K562 (cell line): ENCODE measurements at regions not wholly inside any gene's neighbourhood (a gene's known extent, or its start where the extent isn't known, plus 50 kb on each side); places are given as distances from the start of the nearest gene placed in this dataset.

Experiments used
- ATAC-seq: fragments of 200-7000 bp; cut with Tn5 transposase; 3 replicates; pipeline ENCODE4 v1.9.1; 2020; ENCODE audit warnings: moderate library complexity
- BruUV-seq: library from RNA; stranded (reverse); fragments of 400-500 nt; replicated peaks from 2 replicates; lab custom pipeline; 2021; lab: Mats Ljungman, UMichigan
- CTCF ChIA-PET: fragments of 300-600 bp; formaldehyde crosslinking; extraction: SDS; loops from one replicate; lab custom pipeline; 2021; ENCODE audit warnings: low intra/inter-chr PET ratio; lab: Yijun Ruan, JAX
- POLR2A ChIA-PET: fragments of 300-600, 350-650 bp; sonication (Branson Sonifier 250); formaldehyde crosslinking; extraction: SDS; loops from one replicate; lab custom pipeline; 2021; ENCODE audit warnings: antibody characterized with exemption, inconsistent platforms; lab: Yijun Ruan, JAX
- DNase-seq, 4 experiments: peaks; one replicate each; pipeline versions ENCODE4 v3.0.0 to v3.0.0-alpha.2; 2011 to 2018; ENCODE audit warnings: low spot score in 3 of 4, mixed read lengths in 3 of 4; ENCODE audit errors: extremely low read depth in 1 of 4
- FAIRE-seq: peaks from 2 replicates; lab custom pipeline; 2011; peaks lifted over from hg19 to GRCh38; lab: Jason Lieb, UNC
- H2AFZ ChIP-seq: 2 replicates; pipeline ENCODE4 v1.6.0; 2011; ENCODE audit warnings: low read depth, low read length, control low read depth, inconsistent platforms
- H3K27ac ChIP-seq: fragments of 200-600 bp; 3 replicates; pipeline ENCODE4 v1.8.0; 2011; ENCODE audit warnings: low read depth, mild to moderate bottlenecking, control low read depth, inconsistent platforms, low read length, moderate library complexity, mixed read lengths; ENCODE audit errors: extremely low read depth
- H3K27me3 ChIP-seq, 2 experiments: fragments of 300-600 bp in 1 of 2; 2 replicates in 1 of 2; 3 replicates in 1 of 2; pipeline versions ENCODE4 v1.6.0 to v1.8.0; 2011; ENCODE audit warnings: inconsistent platforms in 2 of 2, low read length in 2 of 2, mild to moderate bottlenecking in 1 of 2, mixed read lengths in 1 of 2, moderate library complexity in 1 of 2; ENCODE audit not compliant: control insufficient read depth in 2 of 2, insufficient read depth in 2 of 2
- H3K36me3 ChIP-seq: fragments of 300-600 bp; 3 replicates; pipeline ENCODE4 v1.8.0; 2011; ENCODE audit warnings: mild to moderate bottlenecking, low read length, inconsistent platforms; ENCODE audit not compliant: control insufficient read depth, insufficient read depth
- H3K4me1 ChIP-seq, 2 experiments: fragments of 200-600 bp in 1 of 2; replicated peaks in 1 of 2; 2 replicates in 1 of 2; 3 replicates in 1 of 2; pipeline versions ENCODE4 v1.5.1 to v1.8.0; 2011; ENCODE audit warnings: inconsistent platforms in 2 of 2, low read length in 2 of 2, mild to moderate bottlenecking in 1 of 2, mixed read lengths in 1 of 2, moderate library complexity in 1 of 2; ENCODE audit not compliant: control insufficient read depth in 2 of 2, insufficient read depth in 2 of 2
- H3K4me2 ChIP-seq: 2 replicates; pipeline ENCODE4 v1.6.1; 2011; ENCODE audit warnings: low read length, control low read depth, inconsistent platforms, mixed read lengths; ENCODE audit not compliant: insufficient read depth
- H3K4me3 ChIP-seq: fragments of 200-600 bp; sonication (generic), shearing (Covaris generic); 2 replicates; pipeline ENCODE4 v1.5.1; 2016; ENCODE audit warnings: control low read depth, inconsistent platforms
- H3K79me2 ChIP-seq: fragments of 200-600 bp; 3 replicates; pipeline ENCODE4 v1.8.0; 2011; ENCODE audit warnings: low read length, inconsistent platforms; ENCODE audit not compliant: control insufficient read depth, insufficient read depth
- H3K9ac ChIP-seq, 2 experiments: 2 replicates each; pipeline versions ENCODE4 v1.6.0 to v1.6.1; 2011; ENCODE audit warnings: low read depth in 2 of 2, low read length in 2 of 2, control low read depth in 1 of 2, inconsistent platforms in 1 of 2, mild to moderate bottlenecking in 1 of 2, mixed read lengths in 1 of 2; ENCODE audit not compliant: insufficient read depth in 1 of 2
- H3K9me1 ChIP-seq: one replicate; pipeline ENCODE4 v1.6.0; 2011; ENCODE audit warnings: inconsistent platforms, mild to moderate bottlenecking, low read length, moderate library complexity; ENCODE audit not compliant: control insufficient read depth, insufficient read depth
- H3K9me3 ChIP-seq: replicated peaks from 2 replicates; pipeline ENCODE4 v1.5.1; 2011; ENCODE audit warnings: low read depth, low read length, inconsistent platforms; ENCODE audit not compliant: control insufficient read depth, insufficient read depth
- H4K20me1 ChIP-seq: replicated peaks from 2 replicates; pipeline ENCODE4 v1.6.1; 2011; ENCODE audit warnings: low read length, inconsistent platforms, mixed read lengths; ENCODE audit not compliant: control insufficient read depth, insufficient read depth
- BRD9 ChIP-seq: fragments of 450-650 bp; IDR thresholded peaks from 2 replicates; pipeline ENCODE4 v1.6.1; 2018; ENCODE audit warnings: low read depth; ENCODE audit not compliant: partially characterized antibody
- CC2D1A ChIP-seq: fragments of 450-650 bp; IDR thresholded peaks from 2 replicates; pipeline ENCODE4 v1.6.1; 2017; ENCODE audit warnings: mild to moderate bottlenecking
- ETS2 ChIP-seq: IDR thresholded peaks from 2 replicates; pipeline ENCODE4 v1.6.1; 2016; ENCODE audit warnings: borderline replicate concordance, missing genetic modification characterization, mild to moderate bottlenecking, moderate library complexity, missing compliant biosample characterization; ENCODE audit not compliant: poor library complexity, severe bottlenecking
- ETV6 ChIP-seq, 3 experiments: fragments of 150-350 bp in 1 of 3; sonication (generic) in 1 of 3; formaldehyde crosslinking in 1 of 3; IDR thresholded peaks; 2 replicates each; pipeline versions ENCODE4 v1.6.1 to v1.8.0; 2014 to 2022; ENCODE audit warnings: borderline replicate concordance in 2 of 3, low read depth in 2 of 3, antibody characterized with exemption in 1 of 3, low read length in 1 of 3, mild to moderate bottlenecking in 1 of 3, missing genetic modification reagents in 1 of 3
- HDAC6 ChIP-seq: IDR thresholded peaks from 2 replicates; pipeline ENCODE4 v1.6.1; 2012; ENCODE audit warnings: low read depth, mild to moderate bottlenecking, control low read depth, inconsistent platforms, low read length, moderate library complexity
- HNRNPLL ChIP-seq: fragments of 200-400 bp; formaldehyde crosslinking; IDR thresholded peaks from 2 replicates; pipeline ENCODE4 v1.6.1; 2017; ENCODE audit warnings: low read length, low read depth, mild to moderate bottlenecking; ENCODE audit not compliant: poor library complexity, severe bottlenecking
- KAT2B ChIP-seq: IDR thresholded peaks from one replicate; pipeline ENCODE4 v1.6.1; 2012; ENCODE audit warnings: low read depth, mild to moderate bottlenecking, control low read depth, inconsistent platforms, low read length, moderate library complexity
- NFATC3 ChIP-seq: fragments of 450-650 bp; IDR thresholded peaks from 2 replicates; pipeline ENCODE4 v1.6.1; 2017; ENCODE audit warnings: mild to moderate bottlenecking
- RBM15 ChIP-seq: fragments of 200-400 bp; formaldehyde crosslinking; IDR thresholded peaks from 2 replicates; pipeline ENCODE4 v1.6.1; 2018; ENCODE audit warnings: mild to moderate bottlenecking, low read length, moderate library complexity; ENCODE audit not compliant: insufficient read depth
- SAFB ChIP-seq: fragments of 200-400 bp; formaldehyde crosslinking; IDR thresholded peaks from 2 replicates; pipeline ENCODE4 v1.6.1; 2017; ENCODE audit warnings: low read depth, low read length, borderline replicate concordance
- SETDB1 ChIP-seq: IDR thresholded peaks from one replicate; pipeline ENCODE4 v1.6.1; 2012; ENCODE audit warnings: low read length, control low read depth, inconsistent platforms
- SMAD1 ChIP-seq: fragments of 150-350 bp; IDR thresholded peaks from 2 replicates; pipeline ENCODE4 v1.6.1; 2014; ENCODE audit warnings: low read length, low read depth; ENCODE audit not compliant: partially characterized antibody
- SNAPC5 ChIP-seq: fragments of 250-450 bp; sonication (Bioruptor Pico); IDR thresholded peaks from 2 replicates; pipeline ENCODE4 v1.8.0; 2021; ENCODE audit warnings: moderate library complexity, mild to moderate bottlenecking, inconsistent platforms
- STAT5A ChIP-seq: IDR thresholded peaks from 2 replicates; pipeline ENCODE4 v1.6.1; 2012; ENCODE audit warnings: low read length, inconsistent platforms, borderline replicate concordance
- TFAM ChIP-seq: fragments of 250-450 bp; sonication (Bioruptor Pico); conservative IDR thresholded peaks from 2 replicates; pipeline ENCODE4 v1.5.0; 2021; ENCODE audit warnings: mild to moderate bottlenecking, moderate library complexity
- ZNF232 ChIP-seq: sonication (generic); formaldehyde crosslinking; IDR thresholded peaks from 2 replicates; pipeline ENCODE4 v1.8.0; 2022; ENCODE audit warnings: mild to moderate bottlenecking, missing genetic modification reagents
- ZNF780A ChIP-seq: fragments of 250-450 bp; sonication (Bioruptor Pico); IDR thresholded peaks from 2 replicates; pipeline ENCODE4 v1.5.0; 2021; ENCODE audit warnings: mild to moderate bottlenecking
- ZSCAN29 ChIP-seq: fragments of 450-650 bp; IDR thresholded peaks from 2 replicates; pipeline ENCODE4 v1.6.1; 2017
- WGBS: fragments of 100-300 bp; shearing (Covaris generic); methylation state at CpG from one replicate; pipeline ENCODE4 v1.1.6; 2016; ENCODE audit warnings: low coverage, mixed read lengths; ENCODE audit not compliant: insufficient coverage; ENCODE audit errors: missing lambda C conversion rate; 5-methylcytosine and 5-hydroxymethylcytosine counted together
- in situ Hi-C: fragments of 300-500 bp; cut with MboI; formaldehyde crosslinking; loops from 4 replicates; pipeline ENCODE4 v1.15.0; 2018; ENCODE audit warnings: inconsistent platforms, mixed read lengths
- intact Hi-C: fragments of 100-400 bp; cut with micrococcal nuclease; formaldehyde crosslinking; loops from 2 replicates; pipeline ENCODE4 v1.14.2; 2022
- TF ChIP-seq, protein P1 (sequence below): fragments of 450-650 bp; IDR thresholded peaks from 2 replicates; pipeline ENCODE4 v1.6.1; 2014; ENCODE audit warnings: low read depth, mild to moderate bottlenecking, moderate library complexity, borderline replicate concordance

GRCh38 chr9:115615000-115615401 lies 497.0 kb upstream of the TNC start:
- Histone ChIP-seq H2AFZ (no peak overlapping the region), H3K9me1 (no peaks in the 10 kb centered on the region), H3K4me1 (no peaks in the 10 kb centered on the region), H3K27ac (no peak overlapping the region), H3K4me3 (no peak overlapping the region), H3K27me3 (no peaks in the 10 kb centered on the region), H3K4me2 (no peak overlapping the region), H3K79me2 (no peaks in the 10 kb centered on the region), H4K20me1 (no peaks in the 10 kb centered on the region), H3K9ac (no peak overlapping the region), H3K36me3 (no peaks in the 10 kb centered on the region), H3K9me3 (no peaks in the 10 kb centered on the region)
- no peak for ATAC-seq
- WGBS: 0% methylated on average over 3 of the region's 3 CpGs
- no peak for FAIRE-seq
- TF ChIP-seq NFATC3: no peak
- TF ChIP-seq ZSCAN29: no peak
- no peak for TF ChIP-seq SAFB
- TF ChIP-seq ZNF232 (CRISPR knock-in tag): no peak
- TF ChIP-seq TFAM (CRISPR knock-in tag): no peak
- TF ChIP-seq KAT2B: no peak
- TF ChIP-seq HNRNPLL: no peak
- no peak for TF ChIP-seq ETV6 (IDR thresholded peaks at IDR 0.05; ENCODE audit: borderline replicate concordance in 1 of 2, low read depth in 2 of 2, low read length in 1 of 2)
- no peak for TF ChIP-seq ETV6 (CRISPR knock-in tag; IDR thresholded peaks at IDR 0.05; ENCODE audit: borderline replicate concordance)
- TF ChIP-seq, protein P1, sequence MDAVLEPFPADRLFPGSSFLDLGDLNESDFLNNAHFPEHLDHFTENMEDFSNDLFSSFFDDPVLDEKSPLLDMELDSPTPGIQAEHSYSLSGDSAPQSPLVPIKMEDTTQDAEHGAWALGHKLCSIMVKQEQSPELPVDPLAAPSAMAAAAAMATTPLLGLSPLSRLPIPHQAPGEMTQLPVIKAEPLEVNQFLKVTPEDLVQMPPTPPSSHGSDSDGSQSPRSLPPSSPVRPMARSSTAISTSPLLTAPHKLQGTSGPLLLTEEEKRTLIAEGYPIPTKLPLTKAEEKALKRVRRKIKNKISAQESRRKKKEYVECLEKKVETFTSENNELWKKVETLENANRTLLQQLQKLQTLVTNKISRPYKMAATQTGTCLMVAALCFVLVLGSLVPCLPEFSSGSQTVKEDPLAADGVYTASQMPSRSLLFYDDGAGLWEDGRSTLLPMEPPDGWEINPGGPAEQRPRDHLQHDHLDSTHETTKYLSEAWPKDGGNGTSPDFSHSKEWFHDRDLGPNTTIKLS: no peak
- TF ChIP-seq SNAPC5: no peak
- TF ChIP-seq RBM15: no peak
- TF ChIP-seq STAT5A: no peak
- no peak for TF ChIP-seq CC2D1A
- TF ChIP-seq SETDB1: no peak
- no peak for TF ChIP-seq HDAC6
- no peak for TF ChIP-seq ZNF780A (CRISPR knock-in tag)
- no peak for TF ChIP-seq BRD9
- TF ChIP-seq ETS2: no peak
- TF ChIP-seq SMAD1: no peak
- no peak for DNase-seq
- in situ Hi-C loops (no loop called here), intact Hi-C loops (no loop called here)
- ChIA-PET POLR2A (no interaction called here), CTCF (no interaction called here)
- no TSS peak for BruUV-seq
